AG09309 (cell line): ENCODE measurements at regions not wholly inside any gene's neighbourhood (a gene's known extent, or its start where the extent isn't known, plus 50 kb on each side); places are given as distances from the start of the nearest gene placed in this dataset.

Experiments used
- DNase-seq: peaks from one replicate; pipeline ENCODE4 v3.0.0-alpha.2; 2010; ENCODE audit warnings: low read depth
- H3K4me3 ChIP-seq: 2 replicates; pipeline ENCODE4 v1.5.1; 2011; ENCODE audit warnings: mild to moderate bottlenecking, low read depth, low read length, moderate library complexity; ENCODE audit not compliant: control insufficient read depth
- CTCF ChIP-seq: IDR thresholded peaks from 2 replicates; pipeline ENCODE4 v1.5.1; 2011; ENCODE audit warnings: mild to moderate bottlenecking, low read depth, low read length, inconsistent platforms; ENCODE audit not compliant: insufficient read depth, control insufficient read depth; ENCODE audit errors: missing control alignments

GRCh38 chr2:239467281-239467955 is 66.6 kb upstream of the HDAC4 start:
- H3K4me3 ChIP-seq = no peak overlapping the region
- no peak for TF ChIP-seq CTCF
- DNase-seq = no peak

DNA sequence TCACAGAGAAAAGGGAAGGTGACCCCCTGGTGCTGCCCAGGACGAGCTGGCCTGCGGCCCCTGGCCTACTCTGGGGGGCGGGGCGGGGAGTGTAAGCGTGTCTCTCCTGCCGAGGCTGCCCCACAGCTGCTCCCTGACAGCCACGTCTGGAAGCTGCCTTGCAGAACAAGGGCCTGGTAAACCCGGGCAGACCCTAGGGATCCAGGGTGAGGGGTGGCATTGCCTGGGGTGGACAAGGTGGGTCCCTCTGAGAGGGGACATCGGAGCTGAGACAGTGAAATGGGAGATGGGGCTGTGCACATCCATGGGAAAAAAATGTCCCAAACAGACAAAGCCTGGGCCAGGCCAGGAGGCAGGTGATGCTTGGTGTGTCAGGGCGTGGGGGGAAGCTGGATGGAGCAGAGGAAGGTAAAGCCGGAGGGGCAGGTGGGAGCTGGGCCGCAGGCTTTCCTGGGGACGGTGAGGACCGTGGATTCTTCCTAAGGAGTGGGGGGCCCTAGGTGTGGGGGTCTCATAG is 66.0 kb upstream of the HDAC4 start:
- no peak for TF ChIP-seq CTCF
- H3K4me3 ChIP-seq = no peak overlapping the region
- no peak for DNase-seq

DNA sequence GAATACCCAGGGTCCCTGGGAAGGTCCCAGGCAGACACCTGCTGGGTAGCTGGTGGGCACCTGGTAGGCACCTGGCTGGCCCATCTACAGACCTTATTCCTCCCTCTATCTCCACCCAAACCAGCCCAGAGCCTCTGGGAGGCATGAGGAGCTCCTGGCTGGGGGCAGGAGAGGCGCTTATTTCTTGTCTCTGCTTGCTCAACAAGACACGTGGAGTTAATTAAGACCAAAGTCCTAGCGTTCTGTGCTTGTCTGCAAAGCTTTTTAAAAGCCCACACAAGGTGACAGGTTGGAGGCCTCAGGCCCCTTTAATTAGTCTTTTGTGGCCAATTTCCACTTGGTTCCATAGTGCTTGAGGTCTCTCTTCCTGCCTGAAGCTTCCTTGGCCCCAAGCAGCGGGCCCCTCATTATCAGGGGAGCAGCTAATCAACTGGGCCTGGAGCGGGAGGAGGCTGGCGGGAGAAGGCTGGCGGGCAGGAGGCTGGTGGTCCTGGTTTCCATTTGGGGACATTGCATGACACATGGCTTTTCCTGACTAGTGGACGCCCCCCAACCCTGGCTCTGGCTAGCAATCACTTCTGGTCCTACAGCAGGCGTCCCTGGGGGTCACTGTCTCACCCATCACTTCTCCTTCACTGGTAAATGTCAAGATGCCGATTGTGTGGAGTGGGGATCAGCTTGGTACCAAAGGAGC is 65.4 kb upstream of the HDAC4 start:
- DNase-seq = no peak
- no peak overlapping the region for H3K4me3 ChIP-seq
- TF ChIP-seq CTCF = no peak

DNA sequence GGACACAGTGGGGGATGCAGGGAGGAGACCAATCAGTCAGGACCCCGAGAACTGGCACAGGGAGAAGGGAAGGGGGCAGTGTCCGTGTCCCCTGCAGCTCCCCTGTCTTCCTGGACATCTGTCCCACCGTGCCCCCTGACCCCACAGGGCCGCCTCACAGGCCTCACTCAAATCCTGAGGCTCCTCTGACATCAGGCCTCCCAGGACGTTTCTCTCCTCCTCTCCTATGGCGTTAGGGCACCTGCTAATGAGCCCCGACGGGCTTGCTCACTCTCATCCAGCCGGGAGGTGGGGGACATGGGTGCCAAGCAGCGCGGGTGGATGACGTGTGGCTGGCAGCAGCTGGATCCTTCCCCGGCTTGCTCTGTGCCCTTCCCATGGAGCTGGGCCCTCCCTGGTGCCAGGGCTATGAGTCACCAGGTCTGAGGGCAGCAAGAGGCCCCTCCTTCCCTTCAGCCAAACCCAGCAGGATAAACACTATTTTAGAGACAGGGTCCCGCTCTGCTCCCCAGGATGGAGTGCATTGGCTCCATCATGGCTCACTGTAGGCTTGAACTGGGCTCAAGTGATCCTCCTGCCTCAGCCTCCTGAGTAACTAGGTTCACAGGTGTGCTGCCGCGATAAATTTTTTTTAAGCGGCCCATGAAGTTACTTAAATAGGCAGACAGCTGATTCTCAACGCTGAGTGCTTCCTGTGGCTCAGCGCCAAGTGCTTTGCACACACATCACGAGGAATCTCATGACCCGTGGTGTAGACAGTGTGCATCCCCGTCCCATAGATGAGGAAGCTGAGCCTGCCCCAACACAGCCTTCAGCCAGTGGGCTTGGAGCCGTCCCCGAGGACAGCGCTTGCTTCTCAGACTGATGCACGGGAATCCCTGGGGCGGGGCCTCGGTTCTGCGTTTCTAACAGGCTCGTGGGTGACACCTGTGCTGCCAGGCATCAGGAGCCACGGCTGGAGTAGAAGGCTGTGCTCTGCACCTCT is 64.5 kb upstream of the HDAC4 start:
- DNase-seq = no peak
- H3K4me3 ChIP-seq = no peak overlapping the region
- no peak for TF ChIP-seq CTCF

DNA sequence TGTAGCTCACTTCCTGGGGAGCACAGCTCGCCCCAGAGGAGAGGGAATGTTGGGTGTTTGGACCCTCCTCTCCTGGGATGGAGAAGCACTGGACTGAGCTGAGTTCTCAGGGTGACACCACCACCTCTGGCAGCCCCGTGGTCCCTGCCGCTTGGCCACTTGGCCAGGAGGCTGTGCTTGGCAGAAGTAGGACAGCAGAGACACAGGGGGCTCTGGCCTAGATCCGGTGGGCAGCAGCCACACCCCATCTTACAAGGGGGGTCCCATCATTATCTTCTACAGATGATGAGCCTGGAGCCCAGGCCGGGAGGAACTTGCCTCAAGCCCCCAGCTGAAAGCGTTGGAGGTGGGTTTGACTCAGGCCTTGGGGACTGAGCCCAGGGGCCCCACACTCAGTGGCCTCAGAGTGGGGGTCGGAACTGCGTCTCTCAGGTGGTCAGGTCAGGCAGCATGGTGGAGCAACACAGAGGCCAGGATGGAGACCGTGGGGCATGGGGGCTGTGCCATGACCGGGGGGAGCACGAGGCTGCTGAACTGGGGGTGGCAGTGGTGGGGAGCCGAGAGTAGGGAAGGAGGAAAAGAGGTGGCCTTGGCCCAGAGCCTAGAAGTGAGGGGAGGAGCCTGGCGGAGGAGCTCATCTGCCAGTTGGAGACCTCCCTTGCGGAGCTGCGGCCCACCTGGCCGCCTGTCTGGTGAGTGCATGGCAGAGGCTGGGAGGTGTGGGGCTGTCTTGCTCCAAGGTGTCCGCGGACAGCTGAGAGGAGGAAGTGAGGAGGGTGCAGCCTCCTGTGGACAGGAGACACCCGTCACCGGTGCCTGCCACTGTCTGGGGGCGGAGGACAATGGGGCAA is 63.6 kb upstream of the HDAC4 start:
- no peak for TF ChIP-seq CTCF
- H3K4me3 ChIP-seq = no peak overlapping the region
- no peak for DNase-seq
